SK-N-SH (cell line): ENCODE measurements at regions not wholly inside any gene's neighbourhood (a gene's known extent, or its start where the extent isn't known, plus 50 kb on each side); places are given as distances from the start of the nearest gene placed in this dataset.

ENCODE experiments used
- CTCF ChIA-PET: fragments of 300-600, 350-600 bp; formaldehyde crosslinking; extraction: SDS; loops from one replicate; lab custom pipeline; 2021; lab: Yijun Ruan, JAX
- POLR2A ChIA-PET: fragments of 350-600 bp; sonication (Branson Sonifier 250); formaldehyde crosslinking; extraction: SDS; loops from one replicate; lab custom pipeline; 2020; ENCODE audit warnings: antibody characterized with exemption, inconsistent platforms; lab: Yijun Ruan, JAX
- DNase-seq: peaks from one replicate; pipeline ENCODE4 v3.0.0; 2012
- H2AFZ ChIP-seq: fragments of 200-600 bp; sonication (generic); 2 replicates; pipeline ENCODE4 v1.8.1; 2016; ENCODE audit warnings: antibody characterized with exemption, mild to moderate bottlenecking, low read depth
- H3F3A ChIP-seq: fragments of 200-600 bp; sonication (generic); replicated peaks from 2 replicates; pipeline ENCODE3; 2016; ENCODE audit warnings: antibody characterized with exemption, mild to moderate bottlenecking; ENCODE audit not compliant: insufficient read depth
- H3K27ac ChIP-seq, 2 experiments: fragments of 200-500 bp in 1 of 2; fragments of 200-600 bp in 1 of 2; sonication (Bioruptor generic) in 1 of 2; sonication (generic), shearing (Covaris generic) in 1 of 2; 2 replicates each; pipeline versions ENCODE4 v1.5.1 to v1.6.1; 2014 to 2016; ENCODE audit warnings: low read depth in 2 of 2, inconsistent platforms in 1 of 2, low read length in 1 of 2, mild to moderate bottlenecking in 1 of 2, mixed read lengths in 1 of 2
- H3K27me3 ChIP-seq: fragments of 200-600 bp; sonication (generic), shearing (Covaris generic); 2 replicates; pipeline ENCODE4 v1.6.1; 2016; ENCODE audit warnings: mixed run types; ENCODE audit not compliant: insufficient read depth
- H3K36me3 ChIP-seq, 2 experiments: fragments of 200-500 bp in 1 of 2; fragments of 200-600 bp in 1 of 2; sonication (Bioruptor generic) in 1 of 2; sonication (generic) in 1 of 2; replicated peaks in 1 of 2; 2 replicates each; pipeline versions ENCODE3 to v1.5.1; 2014 to 2016; ENCODE audit warnings: low read length in 1 of 2, mild to moderate bottlenecking in 1 of 2; ENCODE audit not compliant: insufficient read depth in 2 of 2, control insufficient read depth in 1 of 2
- H3K4me1 ChIP-seq, 2 experiments: fragments of 200-500 bp in 1 of 2; fragments of 200-600 bp in 1 of 2; sonication (Bioruptor generic) in 1 of 2; sonication (generic), shearing (Covaris generic) in 1 of 2; 2 replicates each; pipeline versions ENCODE4 v1.5.1 to v1.6.1; 2014 to 2016; ENCODE audit warnings: low read depth in 1 of 2, low read length in 1 of 2, mixed run types in 1 of 2; ENCODE audit not compliant: insufficient read depth in 2 of 2, control insufficient read depth in 1 of 2
- H3K4me2 ChIP-seq: fragments of 200-600 bp; sonication (generic), shearing (Covaris generic); 2 replicates; pipeline ENCODE4 v1.6.1; 2017; ENCODE audit warnings: mixed run types
- H3K4me3 ChIP-seq, 2 experiments: fragments of 200-500 bp in 1 of 2; fragments of 200-600 bp in 1 of 2; sonication (Bioruptor generic) in 1 of 2; sonication (generic), shearing (Covaris generic) in 1 of 2; 2 replicates each; pipeline versions ENCODE4 v1.5.1 to v1.8.1; 2014 to 2016; ENCODE audit warnings: low read depth in 2 of 2, inconsistent platforms in 1 of 2, low read length in 1 of 2, mild to moderate bottlenecking in 1 of 2, mixed read lengths in 1 of 2, moderate library complexity in 1 of 2
- H3K79me2 ChIP-seq: fragments of 200-600 bp; sonication (generic); 2 replicates; pipeline ENCODE4 v1.8.1; 2017; ENCODE audit warnings: mild to moderate bottlenecking; ENCODE audit not compliant: insufficient read depth
- H3K9ac ChIP-seq: fragments of 200-600 bp; sonication (generic); 2 replicates; pipeline ENCODE4 v1.6.1; 2017; ENCODE audit warnings: mixed run types
- H3K9me2 ChIP-seq: fragments of 200-600 bp; sonication (generic); 2 replicates; pipeline ENCODE4 v1.6.1; 2017; ENCODE audit warnings: mixed run types
- H3K9me3 ChIP-seq: fragments of 200-600 bp; sonication (generic); 2 replicates; pipeline ENCODE4 v1.6.1; 2017; ENCODE audit warnings: mixed run types, mild to moderate bottlenecking, moderate library complexity
- H4K20me1 ChIP-seq: fragments of 200-600 bp; sonication (generic); 2 replicates; pipeline ENCODE4 v1.6.1; 2017; ENCODE audit warnings: mild to moderate bottlenecking, mixed run types; ENCODE audit not compliant: insufficient read depth
- CHD2 ChIP-seq: fragments of 150-350 bp; IDR thresholded peaks from 2 replicates; pipeline ENCODE4 v1.6.1; 2018; ENCODE audit warnings: low read length; ENCODE audit not compliant: partially characterized antibody
- CTCF ChIP-seq: fragments of 200-600 bp; sonication (generic); IDR thresholded peaks from 2 replicates; pipeline ENCODE4 v1.6.1; 2017; ENCODE audit warnings: antibody characterized with exemption, mild to moderate bottlenecking, moderate library complexity
- FOSL2 ChIP-seq: IDR thresholded peaks from 2 replicates; pipeline ENCODE4 v1.4.0; 2012; ENCODE audit warnings: low read depth, mild to moderate bottlenecking, moderate library complexity, borderline replicate concordance
- MEF2A ChIP-seq: IDR thresholded peaks from 2 replicates; pipeline ENCODE4 v1.4.0; 2012; ENCODE audit warnings: low read depth, borderline replicate concordance
- NRF1 ChIP-seq: IDR thresholded peaks from 2 replicates; pipeline ENCODE4 v1.6.1; 2012; ENCODE audit warnings: low read depth, mild to moderate bottlenecking, low read length
- PBX3 ChIP-seq: IDR thresholded peaks from 2 replicates; pipeline ENCODE4; 2012
- POLR2AphosphoS5 ChIP-seq: IDR thresholded peaks from 2 replicates; pipeline ENCODE4 v1.6.1; 2012; ENCODE audit warnings: low read depth, low read length
- RAD21 ChIP-seq: IDR thresholded peaks from 2 replicates; pipeline ENCODE4 v1.6.1; 2012; ENCODE audit warnings: mild to moderate bottlenecking, low read length
- RCOR1 ChIP-seq: fragments of 150-350 bp; IDR thresholded peaks from 2 replicates; pipeline ENCODE4 v1.6.1; 2017; ENCODE audit warnings: antibody characterized with exemption, low read length
- RFX5 ChIP-seq: IDR thresholded peaks from 2 replicates; pipeline ENCODE4 v1.6.1; 2012; ENCODE audit warnings: mild to moderate bottlenecking, improper control_type of control experiment, low read length
- SIN3A ChIP-seq: IDR thresholded peaks from 2 replicates; pipeline ENCODE4 v1.6.1; 2012; ENCODE audit warnings: low read depth, mild to moderate bottlenecking, low read length, moderate library complexity, borderline replicate concordance
- TEAD4 ChIP-seq: IDR thresholded peaks from 2 replicates; pipeline ENCODE4 v1.4.0; 2012; ENCODE audit warnings: mild to moderate bottlenecking, borderline replicate concordance; ENCODE audit not compliant: insufficient read depth
- ZBTB33 ChIP-seq: IDR thresholded peaks from 2 replicates; pipeline ENCODE4 v1.4.0; 2012; ENCODE audit warnings: low read depth, borderline replicate concordance
- WGBS: methylation state at CpG from one replicate; pipeline ENCODE4 v1.1.6; 2017; ENCODE audit warnings: low lambda C conversion rate; 5-methylcytosine and 5-hydroxymethylcytosine counted together

- TF ChIP-seq CTCF (no peak), RAD21 (no peak), SIN3A (no peak), TEAD4 (no peak), CHD2 (no peak), MEF2A (no peak)
Observed at GRCh38 chr11:71188073-71188472, 64.3 kb downstream of the SHANK2 start (continued).

GRCh38 chr11:71186806-71187205 is 65.6 kb downstream of the SHANK2 start:
- ChIA-PET CTCF (interaction anchor here (0.8 kb wide), 1 partner anchor 78 kb away, joined by 3 read pairs; no protein-coding TSS in a partner anchor), POLR2A (no interaction called here)
- Histone ChIP-seq H3K79me2 (no peaks in the 10 kb centered on the region), H3K4me3 (no peak overlapping the region), H3K9ac (no peak overlapping the region), H4K20me1 (no peaks in the 10 kb centered on the region), H2AFZ (no peak overlapping the region), H3K4me2 (no peak overlapping the region), H3F3A (no peaks in the 10 kb centered on the region), H3K36me3 (no peaks in the 10 kb centered on the region), H3K27ac (no peak overlapping the region), H3K9me2 (no peaks in the 10 kb centered on the region), H3K9me3 (no peaks in the 10 kb centered on the region), H3K4me1 (no peaks in the 10 kb centered on the region), H3K27me3 (no peaks in the 10 kb centered on the region)
- DNase-seq = no peak
- 49% methylated on average over 6 of the region's 8 CpGs for WGBS
- TF ChIP-seq RCOR1 (no peak), ZBTB33 (no peak), NRF1 (no peak), POLR2AphosphoS5 (no peak), RAD21 (no peak), MEF2A (no peak), RFX5 (no peak), PBX3 (no peak), FOSL2 (no peak), SIN3A (no peak)
